SK-N-SH (cell line): ENCODE measurements at regions not wholly inside any gene's neighbourhood (a gene's known extent, or its start where the extent isn't known, plus 50 kb on each side); places are given as distances from the start of the nearest gene placed in this dataset.

Source experiments
- CTCF ChIA-PET: fragments of 300-600, 350-600 bp; formaldehyde crosslinking; extraction: SDS; loops from one replicate; lab custom pipeline; 2021; lab: Yijun Ruan, JAX
- POLR2A ChIA-PET: fragments of 350-600 bp; sonication (Branson Sonifier 250); formaldehyde crosslinking; extraction: SDS; loops from one replicate; lab custom pipeline; 2020; ENCODE audit warnings: antibody characterized with exemption, inconsistent platforms; lab: Yijun Ruan, JAX
- DNase-seq: peaks from one replicate; pipeline ENCODE4 v3.0.0; 2012
- H2AFZ ChIP-seq: fragments of 200-600 bp; sonication (generic); 2 replicates; pipeline ENCODE4 v1.8.1; 2016; ENCODE audit warnings: antibody characterized with exemption, mild to moderate bottlenecking, low read depth
- H3F3A ChIP-seq: fragments of 200-600 bp; sonication (generic); replicated peaks from 2 replicates; pipeline ENCODE3; 2016; ENCODE audit warnings: antibody characterized with exemption, mild to moderate bottlenecking; ENCODE audit not compliant: insufficient read depth
- H3K27ac ChIP-seq, 2 experiments: fragments of 200-500 bp in 1 of 2; fragments of 200-600 bp in 1 of 2; sonication (Bioruptor generic) in 1 of 2; sonication (generic), shearing (Covaris generic) in 1 of 2; 2 replicates each; pipeline versions ENCODE4 v1.5.1 to v1.6.1; 2014 to 2016; ENCODE audit warnings: low read depth in 2 of 2, inconsistent platforms in 1 of 2, low read length in 1 of 2, mild to moderate bottlenecking in 1 of 2, mixed read lengths in 1 of 2
- H3K27me3 ChIP-seq: fragments of 200-600 bp; sonication (generic), shearing (Covaris generic); 2 replicates; pipeline ENCODE4 v1.6.1; 2016; ENCODE audit warnings: mixed run types; ENCODE audit not compliant: insufficient read depth
- H3K36me3 ChIP-seq, 2 experiments: fragments of 200-500 bp in 1 of 2; fragments of 200-600 bp in 1 of 2; sonication (Bioruptor generic) in 1 of 2; sonication (generic) in 1 of 2; replicated peaks in 1 of 2; 2 replicates each; pipeline versions ENCODE3 to v1.5.1; 2014 to 2016; ENCODE audit warnings: low read length in 1 of 2, mild to moderate bottlenecking in 1 of 2; ENCODE audit not compliant: insufficient read depth in 2 of 2, control insufficient read depth in 1 of 2
- H3K4me1 ChIP-seq, 2 experiments: fragments of 200-500 bp in 1 of 2; fragments of 200-600 bp in 1 of 2; sonication (Bioruptor generic) in 1 of 2; sonication (generic), shearing (Covaris generic) in 1 of 2; 2 replicates each; pipeline versions ENCODE4 v1.5.1 to v1.6.1; 2014 to 2016; ENCODE audit warnings: low read depth in 1 of 2, low read length in 1 of 2, mixed run types in 1 of 2; ENCODE audit not compliant: insufficient read depth in 2 of 2, control insufficient read depth in 1 of 2
- H3K4me2 ChIP-seq: fragments of 200-600 bp; sonication (generic), shearing (Covaris generic); 2 replicates; pipeline ENCODE4 v1.6.1; 2017; ENCODE audit warnings: mixed run types
- H3K4me3 ChIP-seq, 2 experiments: fragments of 200-500 bp in 1 of 2; fragments of 200-600 bp in 1 of 2; sonication (Bioruptor generic) in 1 of 2; sonication (generic), shearing (Covaris generic) in 1 of 2; 2 replicates each; pipeline versions ENCODE4 v1.5.1 to v1.8.1; 2014 to 2016; ENCODE audit warnings: low read depth in 2 of 2, inconsistent platforms in 1 of 2, low read length in 1 of 2, mild to moderate bottlenecking in 1 of 2, mixed read lengths in 1 of 2, moderate library complexity in 1 of 2
- H3K79me2 ChIP-seq: fragments of 200-600 bp; sonication (generic); 2 replicates; pipeline ENCODE4 v1.8.1; 2017; ENCODE audit warnings: mild to moderate bottlenecking; ENCODE audit not compliant: insufficient read depth
- H3K9ac ChIP-seq: fragments of 200-600 bp; sonication (generic); 2 replicates; pipeline ENCODE4 v1.6.1; 2017; ENCODE audit warnings: mixed run types
- H3K9me2 ChIP-seq: fragments of 200-600 bp; sonication (generic); 2 replicates; pipeline ENCODE4 v1.6.1; 2017; ENCODE audit warnings: mixed run types
- H3K9me3 ChIP-seq: fragments of 200-600 bp; sonication (generic); 2 replicates; pipeline ENCODE4 v1.6.1; 2017; ENCODE audit warnings: mixed run types, mild to moderate bottlenecking, moderate library complexity
- H4K20me1 ChIP-seq: fragments of 200-600 bp; sonication (generic); 2 replicates; pipeline ENCODE4 v1.6.1; 2017; ENCODE audit warnings: mild to moderate bottlenecking, mixed run types; ENCODE audit not compliant: insufficient read depth
- CTCF ChIP-seq: fragments of 200-600 bp; sonication (generic); IDR thresholded peaks from 2 replicates; pipeline ENCODE4 v1.6.1; 2017; ENCODE audit warnings: antibody characterized with exemption, mild to moderate bottlenecking, moderate library complexity
- EP300 ChIP-seq, 2 experiments: IDR thresholded peaks; 2 replicates each; pipeline versions ENCODE4 v1.4.0 to v1.6.1; 2012; ENCODE audit warnings: borderline replicate concordance in 1 of 2, low read depth in 1 of 2, low read length in 1 of 2
- EZH2phosphoT487 ChIP-seq: fragments of 200-600 bp; sonication (generic); IDR thresholded peaks from 2 replicates; pipeline ENCODE4 v1.6.1; 2017; ENCODE audit warnings: low read depth, mixed run types, mild to moderate bottlenecking, antibody characterized with exemption, moderate library complexity, borderline replicate concordance
- FOSL2 ChIP-seq: IDR thresholded peaks from 2 replicates; pipeline ENCODE4 v1.4.0; 2012; ENCODE audit warnings: low read depth, mild to moderate bottlenecking, moderate library complexity, borderline replicate concordance
- GATA2 ChIP-seq: sonication (generic); formaldehyde crosslinking; IDR thresholded peaks from 2 replicates; pipeline ENCODE4 v1.5.0; 2020; ENCODE audit warnings: mild to moderate bottlenecking, missing genetic modification reagents
- MEF2A ChIP-seq: IDR thresholded peaks from 2 replicates; pipeline ENCODE4 v1.4.0; 2012; ENCODE audit warnings: low read depth, borderline replicate concordance
- NRF1 ChIP-seq: IDR thresholded peaks from 2 replicates; pipeline ENCODE4 v1.6.1; 2012; ENCODE audit warnings: low read depth, mild to moderate bottlenecking, low read length
- PBX3 ChIP-seq: IDR thresholded peaks from 2 replicates; pipeline ENCODE4; 2012
- POLR2AphosphoS5 ChIP-seq: IDR thresholded peaks from 2 replicates; pipeline ENCODE4 v1.6.1; 2012; ENCODE audit warnings: low read depth, low read length
- RCOR1 ChIP-seq: fragments of 150-350 bp; IDR thresholded peaks from 2 replicates; pipeline ENCODE4 v1.6.1; 2017; ENCODE audit warnings: antibody characterized with exemption, low read length
- RXRA ChIP-seq: IDR thresholded peaks from 2 replicates; pipeline ENCODE4 v1.4.0; 2012; ENCODE audit warnings: low read depth, mild to moderate bottlenecking, borderline replicate concordance
- SIN3A ChIP-seq: IDR thresholded peaks from 2 replicates; pipeline ENCODE4 v1.6.1; 2012; ENCODE audit warnings: low read depth, mild to moderate bottlenecking, low read length, moderate library complexity, borderline replicate concordance
- SMC3 ChIP-seq: IDR thresholded peaks from 2 replicates; pipeline ENCODE4 v1.6.1; 2012; ENCODE audit warnings: low read depth, low read length, improper control_type of control experiment
- TEAD4 ChIP-seq: IDR thresholded peaks from 2 replicates; pipeline ENCODE4 v1.4.0; 2012; ENCODE audit warnings: mild to moderate bottlenecking, borderline replicate concordance; ENCODE audit not compliant: insufficient read depth
- whole genome bisulfite sequencing: methylation state at CpG from one replicate; pipeline ENCODE4 v1.1.6; 2017; ENCODE audit warnings: low lambda C conversion rate; 5-methylcytosine and 5-hydroxymethylcytosine counted together
- TF ChIP-seq, protein P1 (sequence below): IDR thresholded peaks from 2 replicates; pipeline ENCODE4 v1.4.0; 2012; ENCODE audit warnings: low read depth, borderline replicate concordance
- TF ChIP-seq, protein P2 (sequence below): IDR thresholded peaks from 2 replicates; pipeline ENCODE4 v1.4.0; 2012; ENCODE audit warnings: low read depth, borderline replicate concordance

- no peaks in the 10 kb centered on the region for H3K9me3 ChIP-seq
Observed at GRCh38 chr18:70500748-70501147, 211.9 kb downstream of the SOCS6 start.

DNA sequence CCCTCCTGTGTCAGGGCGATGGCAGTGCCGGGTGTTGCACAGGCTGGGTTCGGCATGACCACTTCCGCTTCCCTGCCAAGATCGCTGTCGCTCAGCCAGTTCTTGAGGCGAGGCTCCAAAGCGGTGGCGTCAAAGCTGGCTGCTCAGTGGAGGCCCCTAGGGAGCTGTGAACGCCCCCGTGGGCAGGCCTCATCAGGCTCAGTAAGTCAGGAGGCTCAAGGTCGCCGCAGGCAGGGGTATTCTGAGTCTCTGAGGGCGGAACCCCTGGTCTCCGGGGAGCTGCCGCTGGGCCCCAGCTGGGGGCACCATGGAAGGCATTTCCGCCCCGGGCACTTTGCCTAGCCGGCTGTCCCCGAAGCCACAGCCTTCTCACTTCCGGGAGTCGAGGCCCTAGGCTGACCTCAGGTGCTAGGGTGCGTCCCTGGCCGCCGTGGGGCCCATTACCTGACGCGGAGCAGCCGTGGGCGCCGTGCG, 210.4 kb downstream of the SOCS6 start:
- H3K36me3 ChIP-seq, result no peaks in the 10 kb centered on the region
- DNase-seq, result no peak
- no peak overlapping the region for H3K4me3 ChIP-seq
- no peak overlapping the region for H2AFZ ChIP-seq
- H3K27me3 ChIP-seq, result no peaks in the 10 kb centered on the region
- TF ChIP-seq CTCF, result no peak
- no peak for TF ChIP-seq RCOR1
- H4K20me1 ChIP-seq, result no peaks in the 10 kb centered on the region
- ChIA-PET CTCF (interaction anchor here (2.5 kb wide), 1 partner anchor 8 kb away, joined by 23 read pairs; no protein-coding TSS in a partner anchor), POLR2A (no interaction called here)
- H3F3A ChIP-seq, result no peaks in the 10 kb centered on the region
- no peaks in the 10 kb centered on the region for H3K9me2 ChIP-seq
- no peak overlapping the region for H3K9ac ChIP-seq
- no peak overlapping the region for H3K4me2 ChIP-seq
- 72% methylated on average over 5 of the region's 31 CpGs for WGBS
- no peaks in the 10 kb centered on the region for H3K79me2 ChIP-seq
- no peak overlapping the region for H3K27ac ChIP-seq
- H3K4me1 ChIP-seq, result peaks cover 5 to 8% of the 10 kb centered on the region in 2 experiments; a peak in 3 of 4 replicates
- no peaks in the 10 kb centered on the region for H3K9me3 ChIP-seq

More at GRCh38 chr18:70500748-70501147, 211.9 kb downstream of the SOCS6 start:
- Histone ChIP-seq H3K79me2 (no peaks in the 10 kb centered on the region), H3K9me2 (no peaks in the 10 kb centered on the region), H3K27ac (no peak overlapping the region), H3K4me3 (no peak overlapping the region), H2AFZ (no peak overlapping the region), H3K27me3 (no peaks in the 10 kb centered on the region), H3K4me2 (no peak overlapping the region), H4K20me1 (no peaks in the 10 kb centered on the region), H3K4me1 (peaks cover 5 to 8% of the 10 kb centered on the region in 2 experiments; a peak in 3 of 4 replicates), H3K9ac (no peak overlapping the region), H3K36me3 (no peaks in the 10 kb centered on the region), H3F3A (no peaks in the 10 kb centered on the region)
- POLR2A ChIA-PET, result no interaction called here
- CTCF ChIA-PET, result interaction anchor here (2.5 kb wide), 1 partner anchor 10 kb away, joined by 23 read pairs; no protein-coding TSS in a partner anchor
- TF ChIP-seq EZH2phosphoT487, result no peak
- TF ChIP-seq, protein P1, sequence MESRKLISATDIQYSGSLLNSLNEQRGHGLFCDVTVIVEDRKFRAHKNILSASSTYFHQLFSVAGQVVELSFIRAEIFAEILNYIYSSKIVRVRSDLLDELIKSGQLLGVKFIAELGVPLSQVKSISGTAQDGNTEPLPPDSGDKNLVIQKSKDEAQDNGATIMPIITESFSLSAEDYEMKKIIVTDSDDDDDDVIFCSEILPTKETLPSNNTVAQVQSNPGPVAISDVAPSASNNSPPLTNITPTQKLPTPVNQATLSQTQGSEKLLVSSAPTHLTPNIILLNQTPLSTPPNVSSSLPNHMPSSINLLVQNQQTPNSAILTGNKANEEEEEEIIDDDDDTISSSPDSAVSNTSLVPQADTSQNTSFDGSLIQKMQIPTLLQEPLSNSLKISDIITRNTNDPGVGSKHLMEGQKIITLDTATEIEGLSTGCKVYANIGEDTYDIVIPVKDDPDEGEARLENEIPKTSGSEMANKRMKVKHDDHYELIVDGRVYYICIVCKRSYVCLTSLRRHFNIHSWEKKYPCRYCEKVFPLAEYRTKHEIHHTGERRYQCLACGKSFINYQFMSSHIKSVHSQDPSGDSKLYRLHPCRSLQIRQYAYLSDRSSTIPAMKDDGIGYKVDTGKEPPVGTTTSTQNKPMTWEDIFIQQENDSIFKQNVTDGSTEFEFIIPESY, result no peak
- no peak for TF ChIP-seq MEF2A
- no peak for TF ChIP-seq SMC3
- no peak for TF ChIP-seq RXRA
- TF ChIP-seq, protein P2, sequence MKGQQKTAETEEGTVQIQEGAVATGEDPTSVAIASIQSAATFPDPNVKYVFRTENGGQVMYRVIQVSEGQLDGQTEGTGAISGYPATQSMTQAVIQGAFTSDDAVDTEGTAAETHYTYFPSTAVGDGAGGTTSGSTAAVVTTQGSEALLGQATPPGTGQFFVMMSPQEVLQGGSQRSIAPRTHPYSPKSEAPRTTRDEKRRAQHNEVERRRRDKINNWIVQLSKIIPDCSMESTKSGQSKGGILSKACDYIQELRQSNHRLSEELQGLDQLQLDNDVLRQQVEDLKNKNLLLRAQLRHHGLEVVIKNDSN, result no peak
- no peak for TF ChIP-seq TEAD4
- no peak for TF ChIP-seq SIN3A
- TF ChIP-seq PBX3, result no peak
- no peak for TF ChIP-seq NRF1
- no peak for TF ChIP-seq EP300 (IDR thresholded peaks at IDR 0.05; ENCODE audit: borderline replicate concordance in 1 of 2, low read depth in 1 of 2, low read length in 1 of 2)
- no peak for TF ChIP-seq GATA2 (CRISPR knock-in tag)
- TF ChIP-seq FOSL2, result no peak
- TF ChIP-seq POLR2AphosphoS5, result no peak
- no peak for DNase-seq
- 56% methylated on average over 2 of the region's 2 CpGs for WGBS
